HEK293 (cell line): ENCODE measurements at regions not wholly inside any gene's neighbourhood (a gene's known extent, or its start where the extent isn't known, plus 50 kb on each side); places are given as distances from the start of the nearest gene placed in this dataset.

ENCODE experiments used
- CTCF ChIA-PET: fragments of 350-600 bp; formaldehyde crosslinking; extraction: SDS; loops from one replicate; lab custom pipeline; 2021; ENCODE audit warnings: antibody characterized with exemption; lab: Yijun Ruan, JAX
- POLR2A ChIA-PET: fragments of 300-600 bp; formaldehyde crosslinking; extraction: SDS; loops from one replicate; lab custom pipeline; 2020; ENCODE audit warnings: antibody characterized with exemption, inconsistent platforms; lab: Yijun Ruan, JAX
- H3K27ac ChIP-seq: fragments of 200-500 bp; sonication (Bioruptor generic); 2 replicates; pipeline ENCODE4 v1.5.1; 2014; ENCODE audit warnings: low read depth, low read length, control low read depth, inconsistent platforms; ENCODE audit errors: extremely low read depth
- H3K36me3 ChIP-seq, 2 experiments: fragments of 200-500 bp in 1 of 2; sonication (Bioruptor generic) in 1 of 2; 1 replicate in 1 of 2; 2 replicates in 1 of 2; pipeline ENCODE4 v1.5.1; 2014 to 2017; ENCODE audit warnings: inconsistent platforms in 2 of 2, low read length in 2 of 2; ENCODE audit not compliant: control insufficient read depth in 2 of 2, insufficient read depth in 1 of 2
- H3K4me1 ChIP-seq: fragments of 200-500 bp; sonication (Bioruptor generic); 2 replicates; pipeline ENCODE4 v1.5.1; 2014; ENCODE audit warnings: mild to moderate bottlenecking, low read length, inconsistent platforms; ENCODE audit not compliant: control insufficient read depth, insufficient read depth
- H3K4me3 ChIP-seq: 2 replicates; pipeline ENCODE4 v1.5.1; 2011; ENCODE audit warnings: low read depth, mild to moderate bottlenecking, control low read depth, low read length, moderate library complexity
- H3K9me3 ChIP-seq: fragments of 200-500 bp; sonication (Bioruptor generic); 2 replicates; pipeline ENCODE4 v1.5.1; 2014; ENCODE audit warnings: low read depth, low read length, inconsistent platforms; ENCODE audit not compliant: control insufficient read depth, insufficient read depth
- PRDM1 ChIP-seq: fragments of 450-650 bp; formaldehyde crosslinking; IDR thresholded peaks from 2 replicates; pipeline ENCODE4; 2016; ENCODE audit warnings: missing biosample characterization, missing genetic modification characterization
- SCRT1 ChIP-seq: fragments of 450-650 bp; formaldehyde crosslinking; IDR thresholded peaks from 2 replicates; pipeline ENCODE4 v1.5.1; 2016; ENCODE audit warnings: missing biosample characterization, missing genetic modification characterization, borderline replicate concordance
- SCRT2 ChIP-seq: fragments of 450-650 bp; formaldehyde crosslinking; IDR thresholded peaks from 2 replicates; pipeline ENCODE4 v1.5.1; 2016; ENCODE audit warnings: missing biosample characterization, missing genetic modification characterization
- ZBTB26 ChIP-seq: fragments of 450-650 bp; formaldehyde crosslinking; optimal IDR thresholded peaks from 2 replicates; pipeline ENCODE3; 2016; ENCODE audit warnings: missing biosample characterization, mild to moderate bottlenecking, missing genetic modification characterization
- ZNF121 ChIP-seq: fragments of 450-650 bp; formaldehyde crosslinking; IDR thresholded peaks from 2 replicates; pipeline ENCODE4 v1.5.1; 2016; ENCODE audit warnings: missing biosample characterization, missing genetic modification characterization
- ZNF155 ChIP-seq: fragments of 450-650 bp; formaldehyde crosslinking; IDR thresholded peaks from 2 replicates; pipeline ENCODE4 v1.5.1; 2016; ENCODE audit warnings: missing biosample characterization, missing genetic modification characterization
- ZNF214 ChIP-seq: fragments of 450-650 bp; formaldehyde crosslinking; IDR thresholded peaks from 2 replicates; pipeline ENCODE4 v1.5.1; 2017; ENCODE audit warnings: missing biosample characterization, mild to moderate bottlenecking, missing genetic modification characterization, borderline replicate concordance
- ZNF223 ChIP-seq: fragments of 450-650 bp; formaldehyde crosslinking; IDR thresholded peaks from 2 replicates; pipeline ENCODE4 v1.5.1; 2016; ENCODE audit warnings: missing biosample characterization, missing genetic modification characterization
- ZNF280C ChIP-seq: fragments of 450-650 bp; formaldehyde crosslinking; IDR thresholded peaks from 2 replicates; pipeline ENCODE4 v1.5.1; 2016; ENCODE audit warnings: missing biosample characterization, missing genetic modification characterization
- ZNF514 ChIP-seq: fragments of 450-650 bp; formaldehyde crosslinking; IDR thresholded peaks from 2 replicates; pipeline ENCODE4 v1.5.1; 2016; ENCODE audit warnings: missing biosample characterization, missing genetic modification characterization
- ZNF561 ChIP-seq: fragments of 450-650 bp; IDR thresholded peaks from 2 replicates; pipeline ENCODE4 v1.5.1; 2018; ENCODE audit warnings: missing biosample characterization, missing genetic modification characterization, borderline replicate concordance
- ZNF791 ChIP-seq: fragments of 450-650 bp; formaldehyde crosslinking; IDR thresholded peaks from 2 replicates; pipeline ENCODE4 v1.5.1; 2016; ENCODE audit warnings: missing biosample characterization, missing genetic modification characterization
- TF ChIP-seq, protein P1 (sequence below): fragments of 450-650 bp; formaldehyde crosslinking; IDR thresholded peaks from 2 replicates; pipeline ENCODE4 v1.5.1; 2017; ENCODE audit warnings: missing biosample characterization, missing genetic modification characterization
- TF ChIP-seq, protein P2 (sequence below): fragments of 450-650 bp; IDR thresholded peaks from 2 replicates; pipeline ENCODE4 v1.5.1; 2018; ENCODE audit warnings: missing biosample characterization, missing genetic modification characterization

- ChIA-PET CTCF (no interaction called here), POLR2A (no interaction called here)
- TF ChIP-seq, protein P1, sequence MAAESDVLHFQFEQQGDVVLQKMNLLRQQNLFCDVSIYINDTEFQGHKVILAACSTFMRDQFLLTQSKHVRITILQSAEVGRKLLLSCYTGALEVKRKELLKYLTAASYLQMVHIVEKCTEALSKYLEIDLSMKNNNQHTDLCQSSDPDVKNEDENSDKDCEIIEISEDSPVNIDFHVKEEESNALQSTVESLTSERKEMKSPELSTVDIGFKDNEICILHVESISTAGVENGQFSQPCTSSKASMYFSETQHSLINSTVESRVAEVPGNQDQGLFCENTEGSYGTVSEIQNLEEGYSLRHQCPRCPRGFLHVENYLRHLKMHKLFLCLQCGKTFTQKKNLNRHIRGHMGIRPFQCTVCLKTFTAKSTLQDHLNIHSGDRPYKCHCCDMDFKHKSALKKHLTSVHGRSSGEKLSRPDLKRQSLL (tag by site-specific recombination) = no peak
- TF ChIP-seq ZNF155 (tag by site-specific recombination) = no peak
- TF ChIP-seq ZNF791 (tag by site-specific recombination) = no peak
- TF ChIP-seq PRDM1 (tag by site-specific recombination) = no peak
- no peak for TF ChIP-seq ZNF214 (tag by site-specific recombination)
- no peak for TF ChIP-seq ZBTB26
- no peak for TF ChIP-seq ZNF561 (tag by site-specific recombination)
- no peak for TF ChIP-seq ZNF280C (tag by site-specific recombination)
- TF ChIP-seq, protein P2, sequence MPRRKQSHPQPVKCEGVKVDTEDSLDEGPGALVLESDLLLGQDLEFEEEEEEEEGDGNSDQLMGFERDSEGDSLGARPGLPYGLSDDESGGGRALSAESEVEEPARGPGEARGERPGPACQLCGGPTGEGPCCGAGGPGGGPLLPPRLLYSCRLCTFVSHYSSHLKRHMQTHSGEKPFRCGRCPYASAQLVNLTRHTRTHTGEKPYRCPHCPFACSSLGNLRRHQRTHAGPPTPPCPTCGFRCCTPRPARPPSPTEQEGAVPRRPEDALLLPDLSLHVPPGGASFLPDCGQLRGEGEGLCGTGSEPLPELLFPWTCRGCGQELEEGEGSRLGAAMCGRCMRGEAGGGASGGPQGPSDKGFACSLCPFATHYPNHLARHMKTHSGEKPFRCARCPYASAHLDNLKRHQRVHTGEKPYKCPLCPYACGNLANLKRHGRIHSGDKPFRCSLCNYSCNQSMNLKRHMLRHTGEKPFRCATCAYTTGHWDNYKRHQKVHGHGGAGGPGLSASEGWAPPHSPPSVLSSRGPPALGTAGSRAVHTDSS (tag by site-specific recombination) = no peak
- TF ChIP-seq ZNF121 (tag by site-specific recombination) = no peak
- no peak for TF ChIP-seq ZNF514 (tag by site-specific recombination)
- Histone ChIP-seq H3K9me3 (no peaks in the 10 kb centered on the region), H3K4me3 (no peak overlapping the region), H3K27ac (no peak overlapping the region), H3K4me1 (no peaks in the 10 kb centered on the region), H3K36me3 (no peaks in the 10 kb centered on the region)
These were observed 173.1 kb upstream of the SOX1 start for GRCh38 chr13:111893607-111894443.

DNA sequence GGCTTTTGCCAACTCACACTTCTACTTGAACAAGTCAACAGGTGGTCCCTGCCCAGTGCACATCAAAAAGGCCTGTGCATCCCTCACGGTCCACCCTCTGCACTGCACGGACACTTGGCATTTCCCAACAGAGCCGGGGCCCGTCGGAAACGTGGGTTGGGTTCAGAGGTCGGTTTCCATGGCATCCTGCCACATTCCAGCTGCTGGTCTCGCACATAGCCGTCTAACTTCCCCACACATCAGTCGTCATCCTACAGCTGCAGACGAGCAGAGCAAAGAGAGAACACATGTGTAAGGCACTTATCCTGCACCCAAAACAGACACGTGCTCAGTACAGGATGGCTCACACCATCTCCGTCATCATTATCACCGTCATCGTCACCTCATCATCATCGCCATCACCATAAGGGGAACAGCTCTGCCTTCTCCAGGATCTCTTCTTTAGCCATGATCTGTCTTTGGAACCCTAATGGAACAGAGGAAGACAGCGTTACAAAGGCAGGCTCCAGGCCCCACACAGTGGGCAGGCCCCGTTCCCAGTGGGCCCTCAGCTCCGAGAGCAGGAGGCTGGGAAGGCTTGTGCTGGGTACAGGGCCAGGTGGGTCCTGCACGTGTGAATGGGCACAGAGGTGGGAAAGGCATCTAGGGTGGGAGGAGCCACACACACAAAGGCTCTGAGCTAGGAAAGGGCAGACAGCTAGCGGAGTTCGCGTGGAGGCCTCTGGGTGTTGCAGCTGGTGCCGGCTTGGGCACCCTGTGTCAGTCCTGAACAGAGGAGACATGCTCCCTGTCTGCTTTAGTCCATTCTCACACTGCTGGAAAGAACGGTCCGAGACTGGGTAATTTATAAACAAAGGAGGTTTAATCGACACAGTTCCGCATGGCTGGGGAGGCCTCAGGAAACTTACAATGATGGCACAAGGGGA lies 170.8 kb upstream of the SOX1 start:
- Histone ChIP-seq H3K27ac (no peak overlapping the region), H3K4me3 (no peak overlapping the region), H3K36me3 (no peaks in the 10 kb centered on the region), H3K9me3 (no peaks in the 10 kb centered on the region), H3K4me1 (no peaks in the 10 kb centered on the region)
- TF ChIP-seq ZNF223 = no peak
- peak; percentile 38; the same call in 1 of the 2 replicates for TF ChIP-seq SCRT1 (tag by site-specific recombination)
- peak; percentile 89 for TF ChIP-seq SCRT2 (tag by site-specific recombination)
- ChIA-PET CTCF (no interaction called here), POLR2A (no interaction called here)
